HTR-8/SVneo (cell line): ENCODE measurements at regions not wholly inside any gene's neighbourhood (a gene's known extent, or its start where the extent isn't known, plus 50 kb on each side); places are given as distances from the start of the nearest gene placed in this dataset.
"Not testable (repeated sequence)": the region's sequence is repeated elsewhere in the genome, so short reads cannot be mapped to it uniquely, and the experiment has no call there.

Experiments used
- DNase-seq: peaks from one replicate; pipeline ENCODE4 v3.0.0; 2011; ENCODE audit warnings: low spot score, mixed read lengths; ENCODE audit not compliant: insufficient read length
- FAIRE-seq: peaks from 2 replicates; lab custom pipeline; 2011; peaks lifted over from hg19 to GRCh38; lab: Jason Lieb, UNC

DNA sequence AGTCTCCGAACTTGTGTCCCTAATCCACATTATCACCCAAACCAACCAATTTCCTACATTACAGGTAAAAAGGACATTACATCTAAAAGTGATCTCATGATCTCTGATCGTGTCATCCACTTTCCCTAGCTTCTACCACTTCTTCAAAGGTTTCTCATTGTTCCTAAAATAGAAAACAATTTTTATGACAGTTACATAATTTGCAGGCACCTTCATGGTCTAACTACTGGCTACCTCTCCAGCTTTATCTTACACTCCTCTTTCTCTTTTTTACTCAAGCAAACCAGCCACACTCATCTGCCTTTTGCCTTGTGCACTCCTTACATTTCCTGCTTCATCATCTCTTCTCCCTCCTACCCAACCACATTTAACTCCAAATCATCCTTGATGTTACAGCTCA lies 886.7 kb upstream of the SORCS1 start:
- DNase-seq (no peak), FAIRE-seq (no peak)

DNA sequence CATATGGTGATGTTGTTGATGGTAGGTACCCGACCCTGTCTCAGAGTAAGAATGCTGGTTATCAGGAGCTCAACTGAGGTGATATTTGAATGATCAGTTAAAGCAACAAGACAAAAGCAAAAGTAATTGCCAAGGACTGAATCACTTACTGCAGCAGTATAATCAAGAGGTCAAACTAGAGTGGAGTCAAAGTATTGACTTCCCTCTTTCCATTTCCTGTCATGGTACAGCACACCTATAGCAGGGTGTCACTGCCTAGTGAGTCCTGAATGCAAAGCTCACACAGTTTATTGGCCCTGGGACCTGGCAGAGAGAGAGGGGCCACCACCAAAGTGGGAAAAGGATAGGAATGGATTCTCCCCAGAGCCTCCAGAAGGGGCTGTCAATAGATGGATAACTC lies 886.1 kb upstream of the SORCS1 start:
- no peak for DNase-seq
- no peak for FAIRE-seq

DNA sequence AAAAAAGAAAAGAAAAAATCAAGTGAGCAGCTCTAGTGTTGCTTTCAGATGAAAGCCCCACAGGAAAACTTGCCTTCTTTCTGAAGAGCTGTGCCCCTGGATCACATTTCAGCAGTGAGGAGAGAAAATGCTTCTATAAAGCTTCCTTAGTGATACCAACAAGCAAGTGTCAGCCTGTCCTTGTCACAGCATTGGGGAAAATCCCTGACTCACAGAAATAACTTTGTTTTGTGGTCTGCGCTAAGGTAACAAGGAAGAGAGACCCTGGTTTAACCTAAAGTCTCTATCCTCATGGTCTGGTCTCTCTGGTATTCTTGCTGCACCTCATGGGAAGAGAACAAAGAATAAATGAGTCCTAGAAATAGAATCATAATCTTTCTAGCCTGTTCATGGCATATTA lies 885.2 kb upstream of the SORCS1 start:
- FAIRE-seq (no peak), DNase-seq (no peak)

DNA sequence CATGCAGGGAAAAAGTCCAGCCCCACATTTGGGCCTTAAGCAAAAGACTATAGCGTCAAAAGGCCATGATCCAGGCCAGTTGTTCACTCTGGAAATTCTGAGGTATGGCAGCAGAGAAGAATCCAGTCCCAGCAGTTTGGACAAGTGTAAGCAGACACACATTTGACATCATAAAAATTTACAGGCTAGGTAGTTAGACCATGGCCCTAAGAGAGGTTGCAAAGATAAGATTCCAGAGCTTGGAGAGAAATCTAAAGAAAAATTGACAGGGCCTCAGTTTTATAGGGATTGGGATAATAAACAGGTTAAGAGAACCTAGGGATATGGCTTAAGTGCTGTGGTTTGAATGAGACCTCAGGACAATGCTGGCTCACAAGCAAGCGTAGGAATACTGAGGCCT lies 884.4 kb upstream of the SORCS1 start:
- DNase-seq (no peak), FAIRE-seq (no peak)

DNA sequence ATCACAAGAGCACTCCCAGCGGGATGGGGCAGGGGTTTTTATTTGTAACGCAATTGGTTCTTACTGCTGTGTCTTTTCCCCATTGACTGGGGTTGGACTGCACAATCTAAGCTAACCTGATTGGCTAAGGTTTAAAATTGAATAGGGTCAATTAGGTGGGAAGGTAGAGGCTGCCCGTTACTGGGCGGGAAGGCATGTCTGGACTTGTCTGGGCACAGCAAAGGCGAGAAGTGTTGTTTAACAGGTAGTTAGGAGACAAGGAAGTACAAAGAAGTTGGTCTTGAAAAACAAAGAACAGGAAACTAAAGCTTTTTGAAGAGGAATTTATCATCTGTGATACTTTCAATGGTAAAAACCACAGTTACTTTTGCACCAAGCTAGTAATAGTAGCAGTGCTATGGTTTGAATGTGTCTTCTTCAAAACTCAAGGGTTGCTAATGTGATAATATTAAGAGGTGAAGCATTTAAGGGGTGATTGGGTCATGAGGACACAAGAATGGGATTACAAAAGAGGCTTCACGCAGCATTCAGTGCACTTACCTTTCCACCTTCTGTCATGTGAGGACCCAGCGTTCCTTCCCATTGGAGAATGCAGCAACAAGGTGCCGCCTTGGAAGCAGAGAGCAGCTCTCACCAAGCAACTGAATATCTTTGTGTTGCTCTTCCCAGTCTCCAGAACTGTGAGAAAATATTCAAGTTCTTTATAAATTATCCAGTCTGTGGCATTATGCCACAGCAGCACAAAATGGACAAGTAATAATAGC lies 875.5 kb upstream of the SORCS1 start:
- FAIRE-seq (no peak), DNase-seq (no peak)

DNA sequence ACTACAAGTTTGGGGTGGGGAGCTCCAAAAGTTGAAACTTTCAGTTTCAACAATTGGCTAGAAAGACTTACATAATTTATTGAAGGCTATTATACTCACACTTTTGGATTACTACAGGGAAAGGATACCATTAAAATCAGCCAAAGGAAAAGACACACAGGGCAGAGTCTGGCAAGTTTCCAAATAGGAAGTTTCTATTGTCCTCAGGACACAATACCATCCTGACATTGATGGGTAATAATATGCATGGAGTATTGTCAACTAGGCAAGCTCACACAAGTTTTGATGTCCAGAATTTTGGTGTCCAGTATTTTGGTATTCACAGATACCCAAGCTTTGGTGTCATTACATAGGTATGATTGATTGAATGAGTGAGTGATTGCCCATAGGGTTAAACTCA lies 872.6 kb upstream of the SORCS1 start:
- DNase-seq, result no peak
- no peak for FAIRE-seq

DNA sequence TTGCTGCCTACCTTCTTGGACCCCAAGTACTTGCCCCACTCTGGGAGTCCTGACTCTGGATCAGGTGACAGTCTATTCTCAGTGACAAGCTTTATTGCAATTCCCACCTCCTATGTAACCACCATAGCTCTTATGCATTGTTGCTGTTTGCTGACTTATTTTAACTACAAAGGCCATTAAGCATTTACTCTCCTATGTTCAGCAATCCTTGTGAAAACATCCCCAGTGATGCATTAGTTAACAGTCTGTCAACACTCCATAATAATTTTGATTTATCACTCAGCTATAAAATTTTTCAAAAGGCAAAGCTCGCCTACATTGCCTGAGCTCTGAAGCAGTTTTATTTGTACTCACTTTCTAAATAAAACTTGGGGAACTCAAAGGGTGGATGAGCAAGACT lies 871.8 kb upstream of the SORCS1 start:
- DNase-seq (no peak), FAIRE-seq (no peak)

DNA sequence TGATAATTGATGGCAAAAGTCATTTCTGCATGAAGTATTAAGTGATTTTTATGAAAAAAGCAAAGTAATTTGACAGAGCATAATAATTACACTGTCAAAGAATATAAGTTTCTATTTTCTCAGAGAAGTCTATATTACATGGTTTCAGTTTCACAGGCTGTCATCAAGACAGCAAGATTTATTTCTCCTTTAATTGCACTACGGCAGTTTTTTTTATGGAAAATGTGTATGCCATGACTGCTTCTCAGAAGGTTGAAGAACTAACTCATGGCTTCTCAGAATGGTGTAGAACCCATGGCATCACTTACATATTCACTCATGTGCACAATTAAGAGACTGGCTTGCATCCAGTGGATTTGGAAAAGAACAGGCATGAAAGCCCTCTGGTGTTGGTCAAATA lies 870.3 kb upstream of the SORCS1 start:
- DNase-seq (no peak), FAIRE-seq (no peak)

DNA sequence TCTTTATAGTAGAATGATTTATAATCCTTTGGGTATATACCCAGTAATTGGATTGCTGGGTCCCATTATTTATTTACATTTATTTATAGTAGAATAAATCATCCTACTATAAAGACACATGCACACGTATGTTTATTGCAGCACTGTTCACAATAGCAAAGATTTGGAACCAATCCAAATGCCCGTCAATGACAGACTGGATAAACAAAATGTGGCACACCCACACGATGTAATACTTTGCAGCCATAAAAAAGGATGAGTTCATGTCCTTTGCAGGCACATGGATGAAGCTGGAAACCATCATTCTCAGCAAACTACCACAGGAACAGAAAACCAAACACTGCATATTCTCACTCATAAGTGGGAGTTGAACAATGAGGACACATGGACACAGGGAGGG lies 869.0 kb upstream of the SORCS1 start:
- DNase-seq, FAIRE-seq: not testable (repeated sequence)

DNA sequence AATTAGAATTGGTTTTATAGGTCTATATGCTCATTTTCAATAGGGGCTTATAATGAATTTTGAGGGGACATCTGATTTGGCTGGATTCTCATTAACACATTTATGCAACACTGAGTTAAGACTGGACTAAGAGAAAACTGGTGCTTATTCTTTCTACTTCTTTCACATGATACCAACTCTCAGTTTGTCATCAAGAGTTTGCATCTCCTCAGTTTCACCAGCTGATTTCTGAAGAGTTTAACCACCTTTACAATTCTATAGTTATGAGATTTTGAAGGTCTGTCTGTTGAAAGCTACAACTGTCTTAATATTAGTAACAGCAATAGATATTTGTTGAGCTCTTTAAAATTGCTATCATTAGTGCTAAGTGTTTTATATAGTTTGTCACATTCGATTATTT lies 867.0 kb upstream of the SORCS1 start:
- DNase-seq (no peak), FAIRE-seq (no peak)

DNA sequence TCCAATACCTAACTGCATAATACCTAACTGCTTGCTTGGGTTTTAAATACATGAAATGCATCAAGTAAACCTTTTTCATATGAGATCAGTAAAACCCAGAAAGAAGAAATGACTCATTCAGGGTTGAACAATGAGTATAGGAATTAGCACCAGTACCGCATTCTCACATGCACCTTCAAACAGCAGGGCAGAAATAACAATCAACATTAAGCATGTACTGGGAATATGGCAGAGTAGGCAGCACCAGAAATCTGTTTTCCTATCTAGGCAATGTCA lies 850.3 kb upstream of the SORCS1 start:
- DNase-seq (no peak), FAIRE-seq (no peak)

DNA sequence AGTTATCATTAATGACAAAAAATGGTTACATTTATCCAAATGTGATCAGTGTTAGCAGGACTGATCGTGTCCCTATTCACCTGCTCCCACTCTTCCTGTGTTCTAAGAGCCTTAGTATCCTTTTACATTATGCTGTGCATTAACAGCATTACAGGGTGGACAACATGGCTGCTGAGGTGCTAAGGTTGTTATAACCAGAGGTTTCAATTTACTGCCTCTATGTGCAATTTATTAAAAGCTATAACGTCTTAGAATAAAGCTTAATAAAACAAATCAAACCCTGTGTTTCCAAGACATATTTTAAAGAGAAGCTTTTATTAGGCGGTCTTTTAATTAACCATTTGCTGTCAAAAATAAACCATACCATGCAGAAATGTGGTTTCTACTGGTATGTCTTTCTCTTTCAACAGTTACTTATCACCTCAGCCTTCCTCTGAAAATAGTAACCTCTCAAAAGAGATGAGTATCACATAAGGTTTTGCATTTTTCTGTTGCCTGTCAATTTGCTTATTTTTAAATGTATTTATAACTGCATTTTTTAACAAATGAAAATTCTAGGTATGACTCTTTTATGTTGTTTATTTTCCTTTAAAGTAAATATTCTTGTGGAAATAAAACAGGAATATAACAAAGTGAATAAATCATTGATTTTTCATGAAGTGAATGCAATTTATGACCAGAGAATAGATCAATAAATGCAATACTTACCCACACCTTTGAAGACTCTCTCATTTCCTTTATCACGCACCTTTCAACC lies 849.8 kb upstream of the SORCS1 start:
- FAIRE-seq (no peak), DNase-seq (no peak)

DNA sequence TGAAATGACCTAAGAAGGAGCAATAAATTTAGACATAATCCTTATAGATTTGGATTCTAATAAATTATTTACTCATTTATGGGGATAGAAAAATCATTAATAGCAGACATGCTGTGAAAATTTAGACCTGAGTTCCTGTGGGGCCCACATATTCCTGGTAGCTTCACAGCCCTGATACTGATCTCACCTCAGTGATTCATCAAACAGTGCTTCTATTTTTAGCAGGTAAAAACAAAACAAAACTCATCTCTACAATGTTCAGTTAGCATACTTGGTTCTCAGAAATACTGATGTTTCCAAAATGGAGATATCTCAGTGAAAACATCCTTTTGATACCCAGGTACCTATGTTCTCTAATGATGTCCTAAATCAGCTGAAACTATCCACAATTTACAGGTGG lies 841.1 kb upstream of the SORCS1 start:
- FAIRE-seq (no peak), DNase-seq (no peak)

DNA sequence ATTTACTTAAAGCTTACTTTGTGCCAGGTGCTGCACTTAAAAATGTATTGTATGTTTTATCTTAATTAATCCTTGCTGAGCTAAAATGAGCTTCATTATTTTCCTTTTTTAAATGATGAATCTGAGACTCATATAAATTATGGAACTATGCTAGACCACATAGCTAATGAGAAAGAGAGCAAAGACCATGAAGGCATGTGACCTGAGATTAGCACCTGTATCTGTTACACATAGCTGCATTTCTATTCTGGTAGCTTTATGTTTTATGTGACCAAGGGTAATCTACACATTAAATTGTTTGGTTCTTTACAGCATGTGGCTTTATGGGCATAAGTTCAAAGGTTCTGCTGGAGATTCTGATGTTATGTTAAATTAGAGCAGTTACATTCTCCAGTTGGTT lies 839.1 kb upstream of the SORCS1 start:
- DNase-seq (no peak), FAIRE-seq (no peak)

DNA sequence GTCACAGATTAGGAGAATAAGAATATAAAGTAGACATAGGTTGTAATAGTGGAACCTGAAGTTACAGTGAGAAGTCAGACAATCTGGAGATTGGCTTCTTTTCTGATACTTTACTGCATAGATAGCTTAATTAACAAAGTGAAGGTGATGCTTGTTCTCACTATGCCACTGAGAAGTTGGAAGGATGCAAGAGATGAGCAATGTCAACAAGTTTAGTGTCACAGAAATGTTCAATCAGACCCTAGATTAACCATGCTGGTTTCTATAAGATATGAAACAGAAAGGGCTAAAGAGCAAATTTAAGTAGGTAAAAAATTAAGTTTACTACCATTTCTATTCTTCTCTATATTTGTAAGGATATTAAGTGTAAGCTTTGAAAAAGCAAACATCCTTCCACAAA lies 838.6 kb upstream of the SORCS1 start:
- FAIRE-seq, result no peak
- no peak for DNase-seq

DNA sequence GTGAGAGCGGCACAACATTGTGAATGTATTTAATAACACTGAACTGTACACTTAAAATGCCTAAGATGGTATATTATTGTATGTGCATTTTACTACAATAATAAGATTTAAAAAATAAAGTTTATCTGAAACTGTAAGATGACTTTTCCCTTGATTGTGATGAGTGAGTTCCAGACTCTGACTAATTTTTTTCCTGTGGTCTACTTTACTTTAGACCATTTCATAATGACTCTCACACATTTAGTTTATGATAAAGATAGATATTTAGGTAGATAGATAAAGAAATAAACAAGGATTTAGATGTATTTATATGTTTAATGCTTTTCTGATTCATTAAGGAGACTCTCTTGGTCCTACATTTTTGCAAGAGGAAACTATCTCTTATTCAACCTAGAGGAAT lies 835.9 kb upstream of the SORCS1 start:
- no peak for FAIRE-seq

DNA sequence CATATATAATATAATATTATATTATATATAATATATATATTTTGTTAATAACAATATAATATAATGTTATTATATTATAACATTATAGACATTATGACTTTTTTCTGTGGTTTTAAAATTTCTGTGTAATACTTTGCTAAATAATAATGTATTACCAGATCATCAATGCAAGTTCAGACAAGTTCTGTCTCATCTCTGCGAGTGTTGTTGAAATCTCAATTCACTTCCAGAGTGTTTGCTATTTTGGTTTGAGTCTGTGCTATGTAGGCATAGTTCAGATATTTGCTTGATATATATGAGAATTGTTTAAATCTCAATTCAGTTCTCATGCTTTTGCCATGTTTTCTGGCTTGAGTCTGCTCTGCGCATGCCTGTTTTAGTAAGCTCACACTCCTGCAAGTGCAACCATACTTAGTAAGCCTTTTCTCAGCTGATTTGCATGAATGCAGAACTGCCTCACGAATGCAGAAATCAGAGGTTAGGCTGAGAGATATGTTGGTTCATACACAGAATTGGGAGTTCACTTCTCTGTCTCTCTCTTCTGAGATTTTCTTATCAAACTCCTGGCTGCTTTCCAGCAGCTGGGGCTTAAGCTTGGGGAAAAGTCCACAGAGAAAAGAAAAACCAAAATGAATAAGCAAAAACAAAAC lies 830.2 kb upstream of the SORCS1 start:
- FAIRE-seq, result no peak
- DNase-seq, result no peak

More for the DNA sequence above, 835.9 kb upstream of the SORCS1 start:
- DNase-seq, result no peak

DNA sequence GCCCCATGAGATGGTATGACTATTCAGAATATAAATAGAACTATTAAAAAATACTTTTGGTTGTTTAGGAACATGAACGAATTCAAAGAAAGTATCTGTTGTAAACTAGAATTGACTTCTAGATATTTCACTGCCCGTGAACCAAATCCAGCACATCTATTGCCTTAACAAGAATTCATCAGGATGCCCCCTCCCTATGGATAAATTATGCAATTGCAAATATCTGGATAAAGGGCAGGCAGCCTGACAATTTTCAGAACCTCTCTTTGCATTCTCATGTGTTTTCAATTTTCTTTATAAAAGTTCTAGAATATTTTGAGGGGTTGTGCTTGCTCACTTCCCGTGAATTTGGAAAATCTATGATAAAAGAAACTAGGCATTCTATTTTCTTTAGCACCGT lies 822.1 kb upstream of the SORCS1 start:
- FAIRE-seq (no peak), DNase-seq (no peak)

DNA sequence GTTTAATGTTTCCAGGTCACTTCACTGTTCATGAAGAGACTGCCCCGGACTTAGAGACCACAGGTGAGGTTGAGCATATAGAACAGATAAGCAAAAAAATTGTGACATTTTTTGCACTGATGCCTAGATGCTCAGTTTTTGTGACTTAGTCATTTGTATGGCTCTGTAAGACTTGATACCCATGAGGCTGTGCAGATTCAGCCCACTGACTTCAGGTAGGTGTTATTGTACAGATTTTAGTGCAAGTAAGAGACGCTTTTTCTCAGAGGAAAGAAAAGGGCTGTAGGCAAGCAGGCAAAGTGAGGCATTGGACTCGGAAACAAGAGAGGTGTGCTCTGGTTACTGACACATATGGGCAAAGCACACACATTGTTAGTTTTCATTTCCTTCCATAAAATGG lies 820.1 kb upstream of the SORCS1 start:
- FAIRE-seq, result no peak
- DNase-seq, result no peak

DNA sequence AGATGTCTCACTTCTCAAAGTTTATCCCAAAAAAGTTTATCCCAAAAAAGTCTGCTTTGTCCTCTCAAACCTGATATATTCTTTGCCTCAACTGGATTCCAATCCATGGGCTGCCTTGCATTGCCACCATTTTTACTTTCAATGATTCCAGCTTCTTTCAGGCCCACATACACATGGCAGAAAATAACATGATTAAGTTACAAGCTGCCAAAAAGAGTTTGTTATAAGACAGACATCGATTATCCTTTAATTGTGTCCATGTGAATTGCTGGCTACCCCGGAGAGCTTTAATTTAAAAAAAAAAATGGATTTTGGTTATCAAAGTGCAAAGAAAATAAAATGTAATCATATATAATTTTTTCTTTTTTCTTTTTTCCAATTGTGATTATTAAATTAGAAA lies 819.6 kb upstream of the SORCS1 start:
- no peak for FAIRE-seq
- no peak for DNase-seq

DNA sequence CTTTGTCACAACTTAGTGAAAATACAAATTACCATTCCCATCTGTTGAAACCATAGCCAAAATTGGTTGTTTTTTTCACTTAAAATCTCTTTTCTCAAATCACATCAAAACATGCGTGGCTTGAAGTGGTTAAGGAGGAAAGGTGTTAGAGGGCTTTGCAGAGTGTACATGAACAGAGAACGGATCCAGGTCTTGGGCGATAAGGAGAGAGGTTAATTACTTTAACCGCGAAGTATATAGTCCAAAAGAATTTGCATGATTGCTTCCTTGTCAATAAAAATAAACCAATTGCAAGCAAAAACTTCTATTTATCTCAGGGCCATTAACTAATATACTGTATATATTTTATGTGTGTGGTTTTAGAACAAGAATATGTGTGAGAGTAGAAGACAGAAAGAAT lies 813.9 kb upstream of the SORCS1 start:
- DNase-seq (no peak), FAIRE-seq (no peak)

DNA sequence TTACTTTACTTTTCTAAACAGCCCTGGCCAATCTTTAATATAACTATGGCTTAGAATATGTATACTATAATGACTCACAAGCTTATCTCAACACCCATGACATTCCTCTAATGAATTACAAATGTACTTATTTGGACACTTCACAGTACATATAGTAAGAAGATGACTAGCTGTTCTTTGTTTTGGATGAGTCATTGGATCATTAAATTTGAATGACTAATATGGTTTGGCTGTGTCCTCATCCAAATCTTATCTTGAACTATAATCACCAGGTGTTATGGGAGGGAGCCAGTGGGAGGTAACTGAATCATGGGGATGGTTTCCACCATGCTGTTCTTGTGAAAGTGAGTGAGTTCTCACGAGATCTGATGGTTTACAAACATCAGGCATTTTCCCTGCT lies 807.5 kb upstream of the SORCS1 start:
- FAIRE-seq (no peak), DNase-seq (no peak)
